ENCODE measurements at regions not wholly inside any gene's neighbourhood (a gene's known extent, or its start where the extent isn't known, plus 50 kb on each side); places are given as distances from the start of the nearest gene placed in this dataset.

DNA sequence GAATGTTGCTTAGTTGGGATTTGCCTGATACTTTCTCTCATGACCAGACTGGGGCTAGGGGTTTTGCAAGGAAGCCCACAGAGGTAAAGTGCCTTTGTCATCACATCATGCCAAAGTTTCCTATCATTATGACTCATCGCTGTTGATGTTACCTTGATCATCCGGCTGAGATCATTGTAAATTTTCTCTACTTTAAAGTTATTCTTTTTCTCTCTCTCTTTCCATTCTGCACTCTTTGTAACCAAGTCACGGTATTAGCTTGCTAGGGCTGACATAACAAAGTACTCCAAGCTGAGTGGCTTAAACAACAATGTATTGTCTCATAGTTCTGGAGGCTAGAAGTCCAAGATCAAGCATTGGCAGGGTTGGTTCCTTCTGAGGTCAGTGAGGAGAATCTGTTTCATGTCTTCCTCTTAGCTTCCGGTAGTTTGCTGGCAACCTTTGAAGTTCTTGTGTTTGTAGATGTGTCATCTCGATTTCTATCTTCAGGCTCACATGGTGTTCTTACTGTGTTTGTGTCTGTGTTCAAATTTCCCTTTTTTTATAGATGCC, 113.0 kb downstream of the DTHD1 start:
- no peaks in the 10 kb centered on the region for H3K9me2 ChIP-seq (replicated peaks; ENCODE audit: insufficient read depth)
- peaks cover 3% of the 10 kb centered on the region for H3K4me1 ChIP-seq (ENCODE audit: insufficient read depth)
- no peaks in the 10 kb centered on the region for H3K79me2 ChIP-seq
- H3K4me2 ChIP-seq = no peak overlapping the region
- no peak for TF ChIP-seq EZH2phosphoT487 (IDR thresholded peaks at IDR 0.05; ENCODE audit: low read depth, severe bottlenecking, unreplicated experiment)
- no peak for TF ChIP-seq EZH2 (IDR thresholded peaks at IDR 0.05; ENCODE audit: borderline replicate concordance)
- TF ChIP-seq, protein P1, sequence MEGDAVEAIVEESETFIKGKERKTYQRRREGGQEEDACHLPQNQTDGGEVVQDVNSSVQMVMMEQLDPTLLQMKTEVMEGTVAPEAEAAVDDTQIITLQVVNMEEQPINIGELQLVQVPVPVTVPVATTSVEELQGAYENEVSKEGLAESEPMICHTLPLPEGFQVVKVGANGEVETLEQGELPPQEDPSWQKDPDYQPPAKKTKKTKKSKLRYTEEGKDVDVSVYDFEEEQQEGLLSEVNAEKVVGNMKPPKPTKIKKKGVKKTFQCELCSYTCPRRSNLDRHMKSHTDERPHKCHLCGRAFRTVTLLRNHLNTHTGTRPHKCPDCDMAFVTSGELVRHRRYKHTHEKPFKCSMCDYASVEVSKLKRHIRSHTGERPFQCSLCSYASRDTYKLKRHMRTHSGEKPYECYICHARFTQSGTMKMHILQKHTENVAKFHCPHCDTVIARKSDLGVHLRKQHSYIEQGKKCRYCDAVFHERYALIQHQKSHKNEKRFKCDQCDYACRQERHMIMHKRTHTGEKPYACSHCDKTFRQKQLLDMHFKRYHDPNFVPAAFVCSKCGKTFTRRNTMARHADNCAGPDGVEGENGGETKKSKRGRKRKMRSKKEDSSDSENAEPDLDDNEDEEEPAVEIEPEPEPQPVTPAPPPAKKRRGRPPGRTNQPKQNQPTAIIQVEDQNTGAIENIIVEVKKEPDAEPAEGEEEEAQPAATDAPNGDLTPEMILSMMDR (IDR thresholded peaks at IDR 0.05; ENCODE audit: poor library complexity) = no peak
- H3K9me3 ChIP-seq (ENCODE audit: low read depth) = no peaks in the 10 kb centered on the region
- 94% methylated on average over 5 of the region's 5 CpGs for WGBS (ENCODE audit: low lambda C conversion rate, missing lambda C conversion rate)
- H2AFZ ChIP-seq = no peak overlapping the region
- DNase-seq (ENCODE audit: low spot score) = no peak
- H4K20me1 ChIP-seq (ENCODE audit: insufficient read depth, poor library complexity, severe bottlenecking) = no peaks in the 10 kb centered on the region
- H3K4me3 ChIP-seq = no peak overlapping the region
- no peaks in the 10 kb centered on the region for H3K27me3 ChIP-seq
- no peaks in the 10 kb centered on the region for H3K36me3 ChIP-seq (replicated peaks; ENCODE audit: insufficient read depth, low read depth)
- H3K27ac ChIP-seq = no peak overlapping the region

DNA sequence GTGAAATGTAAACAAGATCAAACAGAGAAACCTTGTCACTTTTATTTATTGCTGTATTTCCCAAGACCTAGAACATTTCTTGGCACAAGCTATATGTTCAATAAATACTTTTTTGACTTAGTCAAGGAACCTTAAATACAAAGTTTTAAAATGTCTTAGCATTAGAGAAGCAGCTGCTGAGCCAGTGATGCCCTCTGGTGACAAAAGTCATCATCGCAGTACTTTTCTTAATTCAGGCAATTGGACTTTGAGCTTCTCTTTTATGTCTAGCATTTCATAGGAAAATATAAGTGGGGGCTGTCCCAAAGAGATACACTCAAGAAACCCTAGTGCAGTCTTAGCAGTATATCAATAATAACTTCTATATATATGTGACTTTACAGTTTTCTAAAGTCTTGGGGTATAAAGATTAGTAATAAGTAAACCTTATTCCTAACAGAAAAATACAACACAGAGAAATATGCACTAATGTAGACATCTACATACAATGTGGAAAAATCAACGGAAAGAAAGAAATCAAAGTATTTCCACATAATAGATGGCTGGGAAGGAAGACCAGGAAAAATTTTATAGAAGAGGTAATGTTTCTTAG, 118.4 kb downstream of the DTHD1 start:
- Histone ChIP-seq H3K4me1 (ENCODE audit: insufficient read depth) (no peaks in the 10 kb centered on the region), H3K4me3 (no peak overlapping the region)

DNA sequence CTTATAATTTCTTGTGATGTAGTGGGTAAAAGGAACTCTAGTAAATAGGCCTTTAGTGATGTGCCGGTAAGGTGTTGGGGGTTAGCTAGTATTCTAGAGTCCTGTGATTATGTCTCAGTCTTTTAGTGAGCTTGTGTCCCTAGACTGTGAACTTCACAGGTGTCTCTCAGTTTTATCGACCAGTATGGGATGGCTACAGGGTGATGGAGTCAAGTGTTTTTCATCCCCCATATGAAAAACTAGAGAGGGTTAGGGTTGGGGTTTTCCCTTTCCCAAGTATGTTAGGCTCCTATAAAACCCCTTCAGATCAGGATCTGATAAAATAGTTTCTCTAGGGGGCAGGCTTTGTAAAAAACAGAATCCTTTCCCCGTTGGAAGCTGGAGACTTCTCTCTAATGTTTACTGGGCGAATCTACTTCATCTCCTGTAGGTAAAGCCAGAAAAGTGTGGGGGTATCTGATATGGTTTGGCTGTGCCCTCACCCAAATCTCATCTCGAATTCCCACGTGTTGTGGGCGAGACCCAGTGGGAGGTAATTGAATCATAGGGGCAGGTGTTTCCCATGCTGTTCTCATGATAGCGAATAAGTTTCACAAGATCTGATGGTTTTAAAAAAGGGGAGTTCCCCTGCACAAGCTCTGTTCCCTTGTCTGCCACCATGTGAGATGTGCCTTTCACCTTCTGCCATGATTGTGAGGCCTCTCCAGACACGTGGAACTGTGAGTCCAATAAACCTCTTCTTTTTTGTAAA, 120.8 kb downstream of the DTHD1 start:
- Histone ChIP-seq H4K20me1 (ENCODE audit: insufficient read depth, poor library complexity, severe bottlenecking) (no peaks in the 10 kb centered on the region), H3K4me3 (no peak overlapping the region), H3K27me3 (no peaks in the 10 kb centered on the region), H3K79me2 (no peaks in the 10 kb centered on the region), H3K9me3 (ENCODE audit: low read depth) (no peaks in the 10 kb centered on the region), H3K36me3 (replicated peaks; ENCODE audit: insufficient read depth, low read depth) (no peaks in the 10 kb centered on the region), H3K4me1 (ENCODE audit: insufficient read depth) (no peaks in the 10 kb centered on the region), H3K4me2 (no peak overlapping the region), H2AFZ (no peak overlapping the region), H3K27ac (no peak overlapping the region), H3K9me2 (replicated peaks; ENCODE audit: insufficient read depth) (no peaks in the 10 kb centered on the region)
- TF ChIP-seq EZH2phosphoT487 (IDR thresholded peaks at IDR 0.05; ENCODE audit: low read depth, severe bottlenecking, unreplicated experiment) = no peak
- TF ChIP-seq, protein P1 (IDR thresholded peaks at IDR 0.05; ENCODE audit: poor library complexity) = no peak
- no peak for TF ChIP-seq EZH2 (IDR thresholded peaks at IDR 0.05; ENCODE audit: borderline replicate concordance)
- 88% methylated on average over 9 of the region's 9 CpGs for WGBS (ENCODE audit: low lambda C conversion rate, missing lambda C conversion rate)
- DNase-seq (ENCODE audit: low spot score) = no peak

More for the DNA sequence above, 118.4 kb downstream of the DTHD1 start:
- Histone ChIP-seq H3K79me2 (no peaks in the 10 kb centered on the region), H4K20me1 (ENCODE audit: insufficient read depth, poor library complexity, severe bottlenecking) (no peaks in the 10 kb centered on the region), H3K9me3 (ENCODE audit: low read depth) (no peaks in the 10 kb centered on the region), H2AFZ (no peak overlapping the region), H3K36me3 (replicated peaks; ENCODE audit: insufficient read depth, low read depth) (no peaks in the 10 kb centered on the region), H3K27ac (no peak overlapping the region), H3K27me3 (no peaks in the 10 kb centered on the region), H3K9me2 (replicated peaks; ENCODE audit: insufficient read depth) (no peaks in the 10 kb centered on the region), H3K4me2 (no peak overlapping the region)
- peak; percentile 41 for DNase-seq (ENCODE audit: low spot score)
- no peak for TF ChIP-seq EZH2phosphoT487 (IDR thresholded peaks at IDR 0.05; ENCODE audit: low read depth, severe bottlenecking, unreplicated experiment)
- no peak for TF ChIP-seq EZH2 (IDR thresholded peaks at IDR 0.05; ENCODE audit: borderline replicate concordance)
- TF ChIP-seq, protein P1 (IDR thresholded peaks at IDR 0.05; ENCODE audit: poor library complexity) = peak; percentile 70
- 20% methylated on average over 2 of the region's 2 CpGs for WGBS (ENCODE audit: low lambda C conversion rate, missing lambda C conversion rate)

All from hepatocyte (in vitro differentiated cells).